ENCODE measurements at regions not wholly inside any gene's neighbourhood (a gene's known extent, or its start where the extent isn't known, plus 50 kb on each side); places are given as distances from the start of the nearest gene placed in this dataset.
A peak's percentile ranks its signal among the peaks of the same experiment; 100 is the strongest.

DNA sequence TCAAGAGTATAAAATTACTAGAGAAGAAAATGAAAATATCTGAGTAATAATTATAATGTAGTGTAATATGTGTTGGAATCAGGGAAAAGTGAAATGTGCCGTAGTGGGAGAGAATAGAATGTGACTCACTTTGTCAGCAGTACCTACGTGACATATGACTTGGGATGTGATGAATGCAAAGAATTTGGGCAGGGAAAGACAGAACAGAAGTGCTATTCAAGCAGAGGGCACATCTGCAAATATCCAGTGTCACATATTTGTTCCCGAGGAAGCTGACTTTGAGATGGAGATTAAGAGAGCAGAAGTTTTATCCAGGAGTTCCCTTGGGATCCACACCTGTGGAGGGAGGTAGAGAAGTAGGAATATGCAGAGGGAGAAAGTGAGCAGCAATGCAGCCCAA lies 69.3 kb upstream of the HS3ST1 start:
- no peak for DNase-seq

DNA sequence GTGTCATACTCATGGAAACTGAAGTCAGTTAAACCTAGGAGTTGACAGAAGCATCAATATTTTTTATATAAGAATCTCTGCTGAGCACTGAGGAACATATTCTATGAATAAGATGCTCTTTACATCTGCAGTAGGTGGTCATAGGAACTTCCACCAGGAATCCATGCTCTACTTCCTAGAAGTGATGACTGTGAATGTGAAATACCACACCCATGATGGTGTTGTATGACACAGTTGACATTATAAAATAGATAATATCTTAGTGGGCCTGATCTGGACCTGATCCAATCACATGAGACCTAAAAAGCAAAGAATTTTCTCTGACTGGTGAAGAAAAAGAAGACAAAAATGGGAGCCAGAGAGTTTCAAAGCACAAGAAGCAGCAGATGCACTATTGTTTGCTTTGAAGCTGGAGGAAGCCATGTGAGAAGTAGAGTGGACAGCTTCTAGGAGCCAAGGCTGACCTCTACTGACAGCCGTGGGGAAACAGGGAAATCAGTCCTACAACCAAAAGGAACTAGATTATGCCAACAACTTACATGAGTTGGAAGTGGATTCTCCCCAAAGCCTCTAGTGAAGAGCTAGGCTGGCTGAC lies 68.6 kb upstream of the HS3ST1 start:
- peak; percentile 52 to 63 for DNase-seq

- peak in 1 of 2 donors; percentile 46 for DNase-seq
Measured at GRCh38 chr4:11496351-11496829, 67.7 kb upstream of the HS3ST1 start.

GRCh38 chr4:11495818-11496217 lies 67.1 kb upstream of the HS3ST1 start:
- DNase-seq: peak; percentile 68 to 82

GRCh38 chr4:11495291-11495690 lies 66.6 kb upstream of the HS3ST1 start:
- no peak for DNase-seq

DNA sequence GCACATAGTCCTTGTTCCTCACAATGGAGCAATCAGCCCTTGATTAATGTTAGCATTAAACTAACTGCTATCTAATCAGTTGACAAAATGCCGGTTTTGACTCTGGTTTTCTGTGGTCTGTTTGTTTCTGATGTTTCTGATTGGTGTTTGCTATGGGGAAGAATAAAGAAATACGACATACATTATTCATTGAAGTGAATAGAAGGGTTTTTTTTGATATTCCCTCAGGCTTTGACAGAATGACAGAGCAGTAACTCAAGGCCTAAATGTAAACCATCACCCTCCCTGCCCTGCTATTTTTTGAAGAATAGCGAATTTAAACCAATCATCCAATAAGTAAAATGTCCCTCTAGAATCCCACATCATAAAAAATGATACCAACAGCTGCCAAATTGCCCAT lies 65.5 kb upstream of the HS3ST1 start:
- no peak for DNase-seq

GRCh38 chr4:11489453-11490083 lies 60.9 kb upstream of the HS3ST1 start:
- DNase-seq: peak; percentile 86 to 91

DNA sequence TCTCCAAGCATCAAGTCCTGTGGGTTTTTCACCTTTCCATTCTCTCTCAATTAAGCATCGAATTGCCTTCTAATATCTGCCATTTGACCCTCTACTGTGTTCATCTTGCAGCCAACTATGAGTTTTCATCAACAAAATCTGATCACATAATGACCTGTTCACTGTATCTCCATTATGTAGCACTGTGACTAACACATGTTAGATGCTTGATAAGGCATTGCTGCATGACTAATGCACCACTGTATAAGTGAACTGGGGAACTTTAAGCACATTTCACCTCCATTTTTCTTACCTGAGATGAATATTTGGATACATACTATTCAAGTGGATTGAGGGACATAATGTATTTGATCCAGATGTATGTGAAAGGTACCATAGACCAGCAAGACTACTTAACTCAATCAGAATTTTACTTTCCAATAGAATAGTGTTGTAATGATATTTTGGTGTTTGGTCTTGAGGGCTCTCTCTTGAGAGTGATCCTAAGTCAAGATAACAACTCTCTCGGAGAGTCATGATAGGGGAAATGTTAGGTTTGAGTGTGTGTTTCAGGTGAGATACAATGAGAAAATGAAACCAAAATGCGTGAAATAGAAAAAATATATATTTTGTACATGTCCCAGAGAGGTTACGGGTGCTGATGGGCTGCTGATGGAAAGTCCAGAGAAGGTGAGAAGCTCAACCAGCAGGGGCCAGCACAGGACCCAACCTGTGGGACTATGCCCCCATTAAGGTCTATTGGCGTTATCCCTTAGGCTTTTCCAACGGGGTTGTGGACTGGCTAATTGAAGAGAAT lies 60.2 kb upstream of the HS3ST1 start:
- DNase-seq: peak in 1 of 2 donors; percentile 17

DNA sequence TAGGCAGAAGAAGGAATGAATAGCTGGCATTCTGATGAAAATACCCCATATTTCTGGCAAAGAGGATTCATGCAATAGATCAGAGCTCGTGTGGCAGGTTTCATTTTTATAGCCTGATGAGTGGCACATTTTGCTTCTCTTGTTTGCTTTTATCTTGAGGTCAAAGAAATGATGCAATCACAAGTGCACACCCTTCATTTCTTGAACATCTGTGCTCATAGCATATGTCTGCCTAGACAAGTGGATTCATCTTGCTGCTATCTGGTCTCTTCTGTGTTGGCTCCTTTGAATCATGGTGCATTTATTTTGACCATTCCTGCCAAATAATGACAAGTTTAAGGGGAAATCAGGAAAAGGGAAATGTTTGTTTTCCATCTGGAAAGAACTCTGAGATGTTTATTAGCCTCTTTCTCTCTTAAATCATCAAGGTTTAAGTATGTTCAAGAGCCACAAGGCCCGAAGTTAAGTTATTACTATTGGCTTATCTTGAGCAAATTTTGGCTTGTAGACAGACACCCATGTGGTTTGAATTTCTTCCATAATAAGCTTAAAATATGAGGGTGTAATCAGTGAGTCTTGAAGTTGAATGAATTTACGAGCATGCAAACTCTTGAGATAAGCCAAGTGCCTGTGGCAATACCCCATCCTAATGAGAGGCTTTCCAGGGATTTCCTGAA lies 59.3 kb upstream of the HS3ST1 start:
- peak; percentile 23 to 37 for DNase-seq

DNA sequence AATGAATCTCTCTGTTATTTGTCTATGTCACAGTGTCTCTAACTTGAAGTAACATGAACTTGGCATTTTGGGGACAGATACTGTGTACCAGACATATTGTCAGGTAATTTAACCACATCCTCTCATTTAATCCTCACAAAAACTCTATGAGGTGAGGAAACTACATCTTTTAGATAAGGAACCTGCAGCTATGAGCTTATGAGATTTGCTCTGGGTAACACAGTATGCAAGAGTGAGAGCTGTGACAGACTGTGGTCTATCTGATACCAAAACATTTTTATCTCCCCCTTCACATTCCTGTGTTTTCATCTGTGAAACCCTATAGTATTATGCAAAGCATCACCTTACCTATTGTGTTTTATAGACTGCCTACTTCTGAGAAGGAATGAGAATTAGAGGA lies 58.4 kb upstream of the HS3ST1 start:
- DNase-seq: no peak

DNA sequence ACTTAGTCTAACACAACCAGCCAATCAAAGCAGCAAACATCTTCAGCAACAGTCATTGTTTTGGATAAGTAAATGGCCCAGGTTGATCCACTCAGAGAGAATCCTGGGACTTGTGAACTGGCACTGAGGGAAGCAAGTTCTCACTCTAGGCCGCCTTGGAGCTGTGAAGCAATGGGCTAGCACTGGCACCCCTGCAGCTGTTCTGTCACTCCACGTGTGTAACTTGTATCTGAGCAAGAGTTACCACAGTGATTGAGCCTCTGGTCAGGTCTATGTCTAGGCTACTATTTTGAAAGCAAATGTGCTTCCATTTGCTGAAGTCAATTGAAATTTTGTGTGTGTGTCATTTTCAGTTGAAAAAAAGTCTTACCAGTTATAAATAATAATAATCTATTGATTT lies 57.2 kb upstream of the HS3ST1 start:
- no peak for DNase-seq

- peak; percentile 23 to 55 for DNase-seq
Measured at GRCh38 chr4:11484531-11484930, 55.8 kb upstream of the HS3ST1 start.

- DNase-seq: peak; percentile 63 to 76
Measured at GRCh38 chr4:11483046-11483445, 54.4 kb upstream of the HS3ST1 start.

DNA sequence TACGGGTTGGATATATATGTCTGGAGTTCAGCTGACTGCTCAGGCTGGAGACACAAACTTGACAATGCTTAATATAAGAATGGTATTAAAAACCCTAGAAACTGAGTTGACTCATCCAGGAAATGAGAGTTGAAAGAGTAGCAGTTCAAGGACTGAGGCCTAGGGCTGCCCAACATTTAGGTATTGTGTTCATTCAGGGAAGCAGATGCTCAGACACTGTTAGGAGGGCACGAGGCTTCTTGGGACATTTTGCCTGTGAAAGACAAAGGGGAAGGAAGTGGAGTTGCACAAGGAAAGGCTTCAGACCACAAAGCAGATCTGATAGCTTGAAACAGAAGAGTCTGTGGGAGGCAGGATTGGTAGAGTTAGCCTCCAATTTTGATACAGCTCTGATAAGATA lies 52.0 kb upstream of the HS3ST1 start:
- DNase-seq: peak; percentile 97

All from inflammatory macrophage (primary cell).